ENCODE measurements at regions not wholly inside any gene's neighbourhood (a gene's known extent, or its start where the extent isn't known, plus 50 kb on each side); places are given as distances from the start of the nearest gene placed in this dataset.
"Not testable (repeated sequence)": the region's sequence is repeated elsewhere in the genome, so short reads cannot be mapped to it uniquely, and the experiment has no call there.

DNA sequence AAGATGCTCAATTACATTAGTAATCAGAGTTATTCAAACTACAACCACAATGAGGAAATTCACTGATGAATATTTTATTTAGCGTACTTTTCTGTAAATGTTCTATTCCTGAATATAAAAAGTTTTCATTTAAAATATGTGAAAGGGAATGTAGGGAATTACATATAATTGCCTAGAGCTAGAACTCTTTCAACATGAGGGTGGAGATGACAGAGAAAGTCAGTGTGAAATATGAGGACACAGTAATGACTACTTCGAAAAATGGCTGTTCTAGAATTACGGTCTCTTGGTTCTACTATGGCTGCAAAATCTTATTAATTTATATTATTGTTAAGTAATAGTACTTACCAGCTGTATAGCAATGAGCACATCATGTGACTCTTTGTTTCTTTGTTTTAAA is 1647.4 kb upstream of the PIK3C3 start:
- H3K4me2 ChIP-seq: no peak overlapping the region
- no peaks in the 10 kb centered on the region for H3K36me3 ChIP-seq (ENCODE audit: insufficient read depth)
- H3K27me3 ChIP-seq (ENCODE audit: insufficient read depth, low read depth): no peaks in the 10 kb centered on the region
- no peak overlapping the region for H3K27ac ChIP-seq
- no peak overlapping the region for H3K9ac ChIP-seq
- no peaks in the 10 kb centered on the region for H3K4me1 ChIP-seq (ENCODE audit: low read depth, poor library complexity, severe bottlenecking)
- no peak for TF ChIP-seq CTCF (conservative IDR thresholded peaks at IDR 0.05; ENCODE audit: low read depth, low read length)
- no peak overlapping the region for H3K4me3 ChIP-seq (IDR thresholded peaks at IDR 0.05; ENCODE audit: insufficient read depth, low read depth, low read length)
- no peaks in the 10 kb centered on the region for H4K20me1 ChIP-seq (ENCODE audit: insufficient read depth)
- no peaks in the 10 kb centered on the region for H3K79me2 ChIP-seq (ENCODE audit: insufficient read depth, low read depth)
- no peak overlapping the region for H2AFZ ChIP-seq (ENCODE audit: low read depth)

DNA sequence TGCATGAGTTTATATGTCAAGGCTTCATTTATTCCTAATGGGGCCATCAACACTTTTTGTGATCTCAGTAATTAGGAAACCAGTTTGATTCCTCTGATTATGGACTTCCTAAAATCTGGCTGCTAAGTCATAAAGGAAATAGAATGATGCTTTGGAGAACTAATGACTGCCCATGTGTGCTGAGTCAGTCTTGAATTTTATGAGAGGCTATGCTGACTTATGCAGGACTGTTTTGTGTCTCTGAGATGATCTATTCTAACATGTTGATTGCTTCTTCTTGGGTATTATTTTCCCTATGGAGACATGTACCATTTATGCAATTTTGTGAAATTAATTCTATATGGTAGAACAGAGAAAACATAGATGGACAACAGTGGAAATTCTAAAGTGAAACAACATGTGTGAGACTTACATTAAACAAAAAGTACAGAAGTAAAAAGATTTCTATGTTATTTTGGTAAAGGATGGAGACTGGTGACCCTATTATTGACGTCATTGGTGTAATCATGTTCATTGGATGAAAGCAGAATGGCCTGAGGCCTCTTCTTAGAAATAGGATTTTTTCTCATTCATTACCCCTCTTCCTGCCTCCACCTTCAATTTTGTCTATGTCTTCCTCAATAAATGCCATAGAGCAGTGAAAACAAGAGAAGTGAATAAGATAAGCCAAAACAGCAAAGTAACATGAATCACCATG is 1658.2 kb upstream of the PIK3C3 start:
- H3K27me3 ChIP-seq (ENCODE audit: insufficient read depth, low read depth): no peaks in the 10 kb centered on the region
- H3K4me2 ChIP-seq: no peak overlapping the region
- no peak overlapping the region for H3K9ac ChIP-seq
- no peaks in the 10 kb centered on the region for H3K79me2 ChIP-seq (ENCODE audit: insufficient read depth, low read depth)
- no peak overlapping the region for H3K4me3 ChIP-seq (IDR thresholded peaks at IDR 0.05; ENCODE audit: insufficient read depth, low read depth, low read length)
- H3K4me1 ChIP-seq (ENCODE audit: low read depth, poor library complexity, severe bottlenecking): no peaks in the 10 kb centered on the region
- no peaks in the 10 kb centered on the region for H3K36me3 ChIP-seq (ENCODE audit: insufficient read depth)
- no peak overlapping the region for H2AFZ ChIP-seq (ENCODE audit: low read depth)
- H3K27ac ChIP-seq: no peak overlapping the region
- H4K20me1 ChIP-seq (ENCODE audit: insufficient read depth): no peaks in the 10 kb centered on the region
- no peak for TF ChIP-seq CTCF (conservative IDR thresholded peaks at IDR 0.05; ENCODE audit: low read depth, low read length)

DNA sequence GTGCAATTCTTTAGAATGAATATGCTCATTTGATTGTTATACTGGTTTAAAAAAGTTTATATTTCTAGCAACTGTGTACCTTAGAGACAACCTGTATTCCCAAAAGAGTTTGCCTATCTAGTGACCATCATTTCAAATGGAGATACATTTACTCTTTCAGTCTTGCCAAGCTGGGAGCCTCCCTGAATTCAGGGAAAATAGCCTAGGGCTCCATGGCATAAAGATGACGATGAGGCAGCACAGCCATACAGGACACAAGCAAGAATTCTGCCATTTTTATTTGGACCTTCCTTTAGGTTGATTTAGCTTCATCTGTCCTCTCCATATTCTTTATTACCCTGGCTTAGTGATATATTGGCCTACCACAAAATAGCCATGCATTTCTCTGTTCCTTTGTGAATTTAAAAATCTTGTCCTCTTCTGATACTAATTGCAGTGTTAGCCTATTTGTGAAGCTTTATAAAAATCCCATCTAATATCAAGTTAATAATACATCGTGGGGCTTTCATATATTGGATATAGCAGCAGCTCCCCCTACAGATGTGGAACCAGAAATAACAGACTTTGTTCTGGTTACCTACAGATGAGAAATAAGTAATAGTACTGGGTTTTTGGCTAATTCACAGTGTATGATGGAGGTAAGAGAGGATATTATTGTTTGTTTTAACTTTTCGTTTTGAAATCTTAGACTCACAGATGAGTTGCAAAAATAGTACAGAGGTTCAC is 1661.9 kb upstream of the PIK3C3 start:
- Histone ChIP-seq H3K36me3 (ENCODE audit: insufficient read depth) (no peaks in the 10 kb centered on the region), H2AFZ (ENCODE audit: low read depth) (no peak overlapping the region), H3K4me1 (ENCODE audit: low read depth, poor library complexity, severe bottlenecking) (no peaks in the 10 kb centered on the region), H3K4me2 (no peak overlapping the region), H3K79me2 (ENCODE audit: insufficient read depth, low read depth) (no peaks in the 10 kb centered on the region), H3K27me3 (ENCODE audit: insufficient read depth, low read depth) (no peaks in the 10 kb centered on the region), H3K4me3 (IDR thresholded peaks at IDR 0.05; ENCODE audit: insufficient read depth, low read depth, low read length) (no peak overlapping the region), H3K9ac (no peak overlapping the region), H3K27ac (no peak overlapping the region), H4K20me1 (ENCODE audit: insufficient read depth) (no peaks in the 10 kb centered on the region)
- peak; percentile 41; the same call in 1 of the 2 replicates for TF ChIP-seq CTCF (conservative IDR thresholded peaks at IDR 0.05; ENCODE audit: low read depth, low read length)

DNA sequence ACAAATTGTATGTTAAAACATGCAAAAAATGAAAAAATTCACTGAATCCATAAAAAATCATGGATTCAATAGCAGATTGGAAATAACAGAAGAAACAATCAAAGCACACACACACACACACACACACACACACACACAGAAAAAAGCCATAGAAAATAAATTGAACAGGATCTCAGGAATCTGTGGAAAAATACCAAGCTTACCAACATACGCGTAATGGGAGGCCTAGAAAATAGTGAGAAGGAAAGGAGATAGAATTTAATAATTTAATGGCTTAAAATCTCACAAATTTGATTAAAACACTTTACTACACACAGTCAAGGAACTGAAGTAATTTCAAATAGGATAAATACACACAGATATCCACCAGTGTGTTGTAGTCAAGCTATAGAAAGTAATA is 1671.5 kb upstream of the PIK3C3 start:
- Histone ChIP-seq H3K4me2 (no peak overlapping the region), H2AFZ (ENCODE audit: low read depth) (no peak overlapping the region), H3K27ac (no peak overlapping the region), H3K4me1 (ENCODE audit: low read depth, poor library complexity, severe bottlenecking) (no peaks in the 10 kb centered on the region), H3K36me3 (ENCODE audit: insufficient read depth) (no peaks in the 10 kb centered on the region), H4K20me1 (ENCODE audit: insufficient read depth) (no peaks in the 10 kb centered on the region), H3K4me3 (IDR thresholded peaks at IDR 0.05; ENCODE audit: insufficient read depth, low read depth, low read length) (no peak overlapping the region), H3K79me2 (ENCODE audit: insufficient read depth, low read depth) (no peaks in the 10 kb centered on the region), H3K9ac (no peak overlapping the region), H3K27me3 (ENCODE audit: insufficient read depth, low read depth) (no peaks in the 10 kb centered on the region)
- TF ChIP-seq CTCF (conservative IDR thresholded peaks at IDR 0.05; ENCODE audit: low read depth, low read length): no peak

GRCh38 chr18:40281356-40281755 is 1673.7 kb upstream of the PIK3C3 start:
- H4K20me1 ChIP-seq (ENCODE audit: insufficient read depth); H3K27me3 ChIP-seq (ENCODE audit: insufficient read depth, low read depth); H3K79me2 ChIP-seq (ENCODE audit: insufficient read depth, low read depth); H3K27ac ChIP-seq; H3K9ac ChIP-seq; H3K4me2 ChIP-seq; H3K4me3 ChIP-seq (IDR thresholded peaks at IDR 0.05; ENCODE audit: insufficient read depth, low read depth, low read length); H3K36me3 ChIP-seq (ENCODE audit: insufficient read depth); H2AFZ ChIP-seq (ENCODE audit: low read depth); H3K4me1 ChIP-seq (ENCODE audit: low read depth, poor library complexity, severe bottlenecking): not testable (repeated sequence)
